Endothelial cell (in vitro differentiated cells): ENCODE measurements at regions not wholly inside any gene's neighbourhood (a gene's known extent, or its start where the extent isn't known, plus 50 kb on each side); places are given as distances from the start of the nearest gene placed in this dataset.

Experiments
- DNase-seq: peaks from one replicate; pipeline ENCODE4 v3.0.0; 2021; ENCODE audit warnings: low spot score
- H3K27ac Mint-ChIP-seq: one replicate; pipeline ENCODE4 v1.8.0; 2021; ENCODE audit warnings: mixed read lengths, inconsistent platforms; ENCODE audit not compliant: unreplicated experiment
- H3K27me3 Mint-ChIP-seq: one replicate; pipeline ENCODE4 v1.8.0; 2021; ENCODE audit warnings: mild to moderate bottlenecking, moderate library complexity, mixed read lengths, inconsistent platforms; ENCODE audit not compliant: unreplicated experiment
- H3K36me3 Mint-ChIP-seq: one replicate; pipeline ENCODE4 v1.8.0; 2021; ENCODE audit warnings: mild to moderate bottlenecking, low read depth, mixed read lengths, inconsistent platforms; ENCODE audit not compliant: unreplicated experiment
- H3K4me1 Mint-ChIP-seq: one replicate; pipeline ENCODE4 v1.8.0; 2021; ENCODE audit warnings: mild to moderate bottlenecking, mixed read lengths, inconsistent platforms; ENCODE audit not compliant: unreplicated experiment
- H3K4me3 Mint-ChIP-seq: one replicate; pipeline ENCODE4 v1.8.0; 2021; ENCODE audit warnings: mild to moderate bottlenecking, mixed read lengths, inconsistent platforms; ENCODE audit not compliant: unreplicated experiment
- H3K9me3 Mint-ChIP-seq: one replicate; pipeline ENCODE4 v1.8.0; 2021; ENCODE audit warnings: mixed read lengths, inconsistent platforms; ENCODE audit not compliant: unreplicated experiment
- TF ChIP-seq, protein P1 (sequence below): fragments of 200-600 bp; sonication (generic); IDR thresholded peaks from one replicate; pipeline ENCODE4 v1.5.0; 2021; ENCODE audit warnings: antibody characterized with exemption; ENCODE audit not compliant: unreplicated experiment

DNA sequence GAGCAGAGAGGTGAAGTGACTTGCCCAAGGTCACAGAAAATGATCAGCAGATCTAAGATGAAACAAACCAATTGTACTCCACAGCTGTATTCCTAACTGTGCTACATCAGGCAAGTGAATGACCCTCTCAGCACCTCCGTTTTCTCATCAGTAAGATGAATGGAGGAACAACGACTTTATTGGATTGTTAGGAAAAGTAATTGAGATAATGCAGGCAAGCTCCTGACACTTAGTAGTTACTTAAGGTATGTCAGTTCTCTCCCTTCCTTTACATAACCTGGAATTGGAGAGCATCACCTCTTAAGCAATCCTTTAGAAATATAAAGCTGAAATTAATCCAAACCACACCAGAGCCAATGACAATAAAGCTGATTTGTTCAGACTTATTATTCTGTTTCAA, 451.2 kb upstream of the CD180 start:
- TF ChIP-seq, protein P1, sequence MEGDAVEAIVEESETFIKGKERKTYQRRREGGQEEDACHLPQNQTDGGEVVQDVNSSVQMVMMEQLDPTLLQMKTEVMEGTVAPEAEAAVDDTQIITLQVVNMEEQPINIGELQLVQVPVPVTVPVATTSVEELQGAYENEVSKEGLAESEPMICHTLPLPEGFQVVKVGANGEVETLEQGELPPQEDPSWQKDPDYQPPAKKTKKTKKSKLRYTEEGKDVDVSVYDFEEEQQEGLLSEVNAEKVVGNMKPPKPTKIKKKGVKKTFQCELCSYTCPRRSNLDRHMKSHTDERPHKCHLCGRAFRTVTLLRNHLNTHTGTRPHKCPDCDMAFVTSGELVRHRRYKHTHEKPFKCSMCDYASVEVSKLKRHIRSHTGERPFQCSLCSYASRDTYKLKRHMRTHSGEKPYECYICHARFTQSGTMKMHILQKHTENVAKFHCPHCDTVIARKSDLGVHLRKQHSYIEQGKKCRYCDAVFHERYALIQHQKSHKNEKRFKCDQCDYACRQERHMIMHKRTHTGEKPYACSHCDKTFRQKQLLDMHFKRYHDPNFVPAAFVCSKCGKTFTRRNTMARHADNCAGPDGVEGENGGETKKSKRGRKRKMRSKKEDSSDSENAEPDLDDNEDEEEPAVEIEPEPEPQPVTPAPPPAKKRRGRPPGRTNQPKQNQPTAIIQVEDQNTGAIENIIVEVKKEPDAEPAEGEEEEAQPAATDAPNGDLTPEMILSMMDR, result no peak
- Mint-ChIP-seq H3K27me3 (no peaks in the 10 kb centered on the region), H3K9me3 (no peaks in the 10 kb centered on the region), H3K4me3 (no peak overlapping the region), H3K36me3 (no peaks in the 10 kb centered on the region), H3K27ac (no peak overlapping the region), H3K4me1 (no peaks in the 10 kb centered on the region)
- DNase-seq, result no peak

DNA sequence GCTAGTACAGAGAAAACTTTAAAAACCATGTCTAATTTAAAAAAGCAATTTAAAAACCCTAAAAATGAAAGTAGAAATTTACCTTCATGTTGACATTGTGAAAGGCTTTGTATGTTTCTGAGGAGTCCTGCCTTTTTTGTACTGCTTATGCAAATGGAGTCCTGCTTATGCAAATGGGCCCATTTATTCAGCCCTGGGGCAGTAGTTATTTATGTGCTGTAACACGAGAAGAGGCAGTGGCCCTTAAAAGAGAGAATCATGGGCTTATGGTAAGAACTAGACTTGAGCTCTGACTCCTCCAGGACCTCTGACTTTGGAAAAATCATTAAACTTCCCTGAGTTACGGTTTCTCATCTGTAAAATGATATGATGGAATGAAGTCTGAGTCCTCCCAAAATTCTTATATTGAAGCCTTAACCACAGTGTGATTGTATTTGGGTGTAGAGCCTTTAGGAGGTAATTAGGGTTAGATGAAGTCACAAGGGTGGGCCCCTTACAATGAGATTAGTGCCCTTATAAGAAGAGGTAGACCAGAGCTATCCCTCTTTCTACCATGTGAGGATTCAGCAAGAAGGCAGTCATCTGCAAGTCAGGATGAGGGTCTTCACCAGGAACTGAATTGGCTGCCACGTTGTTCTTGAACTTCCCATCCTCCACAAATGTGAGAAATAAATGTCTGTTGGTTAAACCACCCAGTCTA, 447.8 kb upstream of the CD180 start:
- no peak for DNase-seq
- Mint-ChIP-seq H3K27ac (no peak overlapping the region), H3K4me3 (no peak overlapping the region), H3K9me3 (no peaks in the 10 kb centered on the region), H3K27me3 (no peaks in the 10 kb centered on the region), H3K4me1 (no peaks in the 10 kb centered on the region), H3K36me3 (no peaks in the 10 kb centered on the region)
- TF ChIP-seq, protein P1, result no peak

DNA sequence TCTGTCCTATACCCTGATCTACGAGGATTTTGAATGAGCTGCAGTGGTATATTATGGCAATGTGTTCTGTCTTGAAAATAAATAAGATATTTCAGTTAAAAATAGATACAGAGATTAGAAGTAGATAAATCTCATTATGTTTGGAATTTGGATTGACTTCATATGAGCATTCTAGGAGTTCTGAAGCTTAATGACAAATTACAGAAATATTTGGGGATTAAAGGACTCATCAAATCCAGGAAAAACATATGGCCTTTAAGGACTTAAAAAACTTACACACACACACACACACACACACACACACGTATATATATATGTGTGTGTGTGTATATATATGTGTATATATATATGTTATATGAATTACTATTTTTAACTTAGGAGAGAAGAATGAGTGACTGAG, 446.9 kb upstream of the CD180 start:
- no peaks in the 10 kb centered on the region for H3K36me3 Mint-ChIP-seq

DNA sequence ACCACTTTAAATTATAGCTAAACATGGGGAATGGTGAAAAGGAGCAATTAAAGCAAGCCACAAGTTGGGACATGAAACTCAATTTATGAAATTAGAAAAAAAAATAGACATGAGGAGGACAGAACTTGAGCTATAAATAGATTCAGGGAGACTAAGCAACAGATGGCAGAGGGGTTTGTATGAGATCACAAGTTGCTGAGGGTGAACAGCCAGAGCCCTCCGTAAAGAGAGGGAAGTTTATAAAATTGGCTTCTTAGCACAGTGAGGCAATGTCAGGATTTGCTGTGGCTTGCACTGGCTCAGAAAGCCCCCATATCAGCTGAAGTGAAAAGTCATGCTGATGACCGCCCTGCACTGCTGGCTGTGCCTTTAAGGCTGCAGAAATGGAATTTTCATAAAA, 443.4 kb upstream of the CD180 start:
- peaks cover 4% of the 10 kb centered on the region for H3K4me1 Mint-ChIP-seq
- no peak overlapping the region for H3K27ac Mint-ChIP-seq
- DNase-seq, result no peak

More for the DNA sequence above, 446.9 kb upstream of the CD180 start:
- no peaks in the 10 kb centered on the region for H3K27me3 Mint-ChIP-seq
- DNase-seq, result no peak
- H3K4me1 Mint-ChIP-seq, result peaks cover 4% of the 10 kb centered on the region
- H3K27ac Mint-ChIP-seq, result no peak overlapping the region
- no peaks in the 10 kb centered on the region for H3K9me3 Mint-ChIP-seq
- no peak overlapping the region for H3K4me3 Mint-ChIP-seq
- TF ChIP-seq, protein P1, result no peak

DNA sequence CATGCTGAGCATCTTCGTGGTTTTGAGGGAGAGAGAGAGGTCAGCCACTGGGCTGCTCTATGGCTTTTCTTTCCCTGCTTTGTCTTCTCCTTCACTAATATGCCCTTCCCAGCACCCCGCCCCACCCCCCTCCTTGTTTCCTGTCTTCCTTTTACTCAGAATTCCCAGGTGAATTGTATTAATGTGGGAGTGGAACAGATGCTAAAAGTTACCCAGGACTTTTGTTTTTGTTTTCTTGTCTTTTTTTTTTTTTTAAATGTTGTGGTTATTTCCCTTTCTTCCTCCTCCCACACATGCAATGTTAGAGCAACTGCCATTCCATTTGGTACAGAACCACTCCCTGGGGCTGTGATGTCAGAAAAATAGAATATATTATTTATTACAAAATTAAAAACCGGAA, 442.7 kb upstream of the CD180 start:
- TF ChIP-seq, protein P1, result no peak
- H3K4me3 Mint-ChIP-seq, result no peak overlapping the region
- H3K27ac Mint-ChIP-seq, result no peak overlapping the region
- DNase-seq, result no peak
- peaks cover 4% of the 10 kb centered on the region for H3K4me1 Mint-ChIP-seq
- no peaks in the 10 kb centered on the region for H3K9me3 Mint-ChIP-seq
- no peaks in the 10 kb centered on the region for H3K27me3 Mint-ChIP-seq
- peaks cover 3% of the 10 kb centered on the region for H3K36me3 Mint-ChIP-seq

More for the DNA sequence above, 443.4 kb upstream of the CD180 start:
- H3K36me3 Mint-ChIP-seq, result no peaks in the 10 kb centered on the region
- TF ChIP-seq, protein P1, result no peak
- H3K9me3 Mint-ChIP-seq, result no peaks in the 10 kb centered on the region
- H3K27me3 Mint-ChIP-seq, result no peaks in the 10 kb centered on the region
- no peak overlapping the region for H3K4me3 Mint-ChIP-seq
